ENCODE measurements at regions not wholly inside any gene's neighbourhood (a gene's known extent, or its start where the extent isn't known, plus 50 kb on each side); places are given as distances from the start of the nearest gene placed in this dataset.
"Not testable (repeated sequence)": the region's sequence is repeated elsewhere in the genome, so short reads cannot be mapped to it uniquely, and the experiment has no call there.

- DNase-seq = not testable (repeated sequence)
These were observed 93.1 kb upstream of the THOC3 start for GRCh38 chr5:176061269-176061622.

GRCh38 chr5:176061660-176062059 is 93.5 kb upstream of the THOC3 start:
- not testable (repeated sequence) for DNase-seq

- not testable (repeated sequence) for DNase-seq
These were observed 98.3 kb upstream of the THOC3 start for GRCh38 chr5:176066262-176066945.

- not testable (repeated sequence) for DNase-seq
These were observed 99.0 kb upstream of the THOC3 start for GRCh38 chr5:176067162-176067561.

GRCh38 chr5:176067948-176068347 is 99.8 kb upstream of the THOC3 start:
- not testable (repeated sequence) for DNase-seq

- DNase-seq = peak; percentile 16
These were observed 106.0 kb upstream of the THOC3 start for GRCh38 chr5:176073996-176074571.

- not testable (repeated sequence) for DNase-seq
These were observed 115.6 kb upstream of the THOC3 start for GRCh38 chr5:176083717-176084116.

GRCh38 chr5:176103083-176103482 is 135.0 kb upstream of the THOC3 start:
- not testable (repeated sequence) for DNase-seq

GRCh38 chr5:176112888-176113287 is 125.3 kb upstream of the SIMC1 start:
- not testable (repeated sequence) for DNase-seq

- not testable (repeated sequence) for DNase-seq
These were observed 124.4 kb upstream of the SIMC1 start for GRCh38 chr5:176113673-176114335.

GRCh38 chr5:176114825-176115224 is 123.4 kb upstream of the SIMC1 start:
- DNase-seq = not testable (repeated sequence)

- DNase-seq = not testable (repeated sequence)
These were observed 120.5 kb upstream of the SIMC1 start for GRCh38 chr5:176117699-176118238.

GRCh38 chr5:176122361-176122760 is 115.9 kb upstream of the SIMC1 start:
- not testable (repeated sequence) for DNase-seq

- not testable (repeated sequence) for DNase-seq
These were observed 114.1 kb upstream of the SIMC1 start for GRCh38 chr5:176124120-176124519.

- DNase-seq = no peak
These were observed 106.5 kb upstream of the SIMC1 start for GRCh38 chr5:176131771-176132170.

- no peak for DNase-seq
These were observed 105.5 kb upstream of the SIMC1 start for GRCh38 chr5:176132471-176133288.

GRCh38 chr5:176133289-176133870 is 104.8 kb upstream of the SIMC1 start:
- DNase-seq = no peak

- DNase-seq = no peak
These were observed 104.3 kb upstream of the SIMC1 start for GRCh38 chr5:176133877-176134276.

GRCh38 chr5:176134529-176135223 is 103.5 kb upstream of the SIMC1 start:
- no peak for DNase-seq

GRCh38 chr5:176140138-176140537 is 98.1 kb upstream of the SIMC1 start:
- DNase-seq = not testable (repeated sequence)

GRCh38 chr5:176144508-176144907 is 93.7 kb upstream of the SIMC1 start:
- no peak for DNase-seq

GRCh38 chr5:176149948-176150347 is 88.3 kb upstream of the SIMC1 start:
- not testable (repeated sequence) for DNase-seq

Data from femur (tissue), 1 donor.